B cell (primary cell): ENCODE measurements at regions not wholly inside any gene's neighbourhood (a gene's known extent, or its start where the extent isn't known, plus 50 kb on each side); places are given as distances from the start of the nearest gene placed in this dataset.

Source experiments
- CTCF ChIP-seq: fragments of 200-600 bp; IDR thresholded peaks from one replicate; pipeline ENCODE4 v1.8.0; 2022; ENCODE audit warnings: antibody characterized with exemption, mild to moderate bottlenecking
- EZH2 ChIP-seq: IDR thresholded peaks from 2 replicates; pipeline ENCODE4 v1.6.1; 2012; ENCODE audit warnings: borderline replicate concordance, low read depth, mild to moderate bottlenecking, moderate library complexity, low read length; ENCODE audit not compliant: insufficient read depth, poor library complexity, severe bottlenecking

GRCh38 chr12:114958538-114958937 is 274.6 kb upstream of the TBX3 start:
- TF ChIP-seq CTCF (no peak), EZH2 (no peak)
